IPS-18a (cell line): ENCODE measurements at regions not wholly inside any gene's neighbourhood (a gene's known extent, or its start where the extent isn't known, plus 50 kb on each side); places are given as distances from the start of the nearest gene placed in this dataset.
A peak's percentile ranks its signal among the peaks of the same experiment; 100 is the strongest.

ENCODE experiments used
- H3K27ac ChIP-seq: one replicate; pipeline ENCODE4 v1.5.1; 2013; ENCODE audit warnings: low read length
- H3K27me3 ChIP-seq: one replicate; pipeline ENCODE4 v1.6.1; 2013; ENCODE audit warnings: mild to moderate bottlenecking, low read length; ENCODE audit not compliant: control insufficient read depth, insufficient read depth
- H3K36me3 ChIP-seq: one replicate; pipeline ENCODE4 v1.6.1; 2013; ENCODE audit warnings: low read depth, low read length; ENCODE audit not compliant: control insufficient read depth
- H3K4me1 ChIP-seq: one replicate; pipeline ENCODE4 v1.6.1; 2013; ENCODE audit warnings: low read depth, low read length; ENCODE audit not compliant: control insufficient read depth
- H3K4me3 ChIP-seq: one replicate; pipeline ENCODE4 v1.5.1; 2013; ENCODE audit warnings: low read length
- H3K9ac ChIP-seq: one replicate; pipeline ENCODE4 v1.6.1; 2013; ENCODE audit warnings: mild to moderate bottlenecking, low read length, moderate library complexity
- H3K9me3 ChIP-seq: one replicate; pipeline ENCODE4 v1.6.1; 2013; ENCODE audit warnings: low read depth, low read length; ENCODE audit not compliant: control insufficient read depth

- Histone ChIP-seq H3K27ac (no peak overlapping the region), H3K4me1 (peaks cover 15% of the 10 kb centered on the region), H3K27me3 (peaks cover 10% of the 10 kb centered on the region), H3K36me3 (no peaks in the 10 kb centered on the region), H3K9me3 (no peaks in the 10 kb centered on the region), H3K9ac (no peak overlapping the region), H3K4me3 (no peak overlapping the region)
These were observed 197.9 kb downstream of the TFAP2C start for GRCh38 chr20:56826705-56827665.

DNA sequence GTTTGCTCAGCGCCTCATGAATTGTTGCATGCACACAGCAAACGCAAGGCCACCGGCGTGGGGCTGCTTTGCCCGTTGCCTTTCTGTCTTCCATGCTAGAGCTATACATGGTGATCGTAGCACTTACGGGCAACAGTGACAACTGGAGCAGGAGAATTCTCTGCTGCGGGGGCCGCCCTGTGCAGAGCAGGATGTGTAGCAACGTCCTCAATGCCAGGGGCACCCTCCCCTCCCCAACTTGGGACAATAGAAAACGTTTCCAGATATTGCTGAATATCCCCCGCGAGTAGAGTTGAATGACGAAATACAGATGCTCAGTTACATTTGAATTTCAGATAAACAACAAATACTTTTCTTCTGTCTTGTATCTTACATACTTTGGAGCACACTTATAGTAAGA, 198.7 kb downstream of the TFAP2C start:
- H3K36me3 ChIP-seq = no peaks in the 10 kb centered on the region
- H3K9me3 ChIP-seq = no peaks in the 10 kb centered on the region
- H3K27me3 ChIP-seq = peaks cover 10% of the 10 kb centered on the region
- H3K9ac ChIP-seq = no peak overlapping the region
- H3K4me1 ChIP-seq = peaks cover 15% of the 10 kb centered on the region
- H3K27ac ChIP-seq = no peak overlapping the region
- no peak overlapping the region for H3K4me3 ChIP-seq

DNA sequence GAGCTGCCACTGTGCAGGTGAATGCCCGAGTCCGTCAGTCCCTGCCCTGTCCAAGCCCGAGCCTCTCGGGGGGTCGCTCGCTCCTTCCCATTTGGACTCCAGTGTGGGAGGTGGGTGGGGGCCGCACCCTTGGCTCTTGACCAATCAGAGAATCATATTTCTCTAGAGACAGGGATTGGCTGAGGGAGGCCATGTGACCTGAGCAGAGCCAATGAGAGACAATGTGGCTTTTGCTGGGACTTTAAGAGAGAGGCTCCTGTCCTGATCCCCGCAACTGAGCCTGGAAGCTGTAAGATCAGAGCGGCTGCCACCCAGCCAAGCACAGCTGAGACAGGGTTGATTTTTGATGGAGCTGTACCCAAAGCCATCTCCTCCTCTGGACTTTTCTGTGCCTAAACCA, 199.3 kb downstream of the TFAP2C start:
- peaks cover 15% of the 10 kb centered on the region for H3K4me1 ChIP-seq
- no peaks in the 10 kb centered on the region for H3K36me3 ChIP-seq
- peaks cover 10% of the 10 kb centered on the region for H3K27me3 ChIP-seq
- no peaks in the 10 kb centered on the region for H3K9me3 ChIP-seq
- H3K4me3 ChIP-seq = no peak overlapping the region
- no peak overlapping the region for H3K27ac ChIP-seq
- H3K9ac ChIP-seq = no peak overlapping the region

- Histone ChIP-seq H3K27me3 (peaks cover 10% of the 10 kb centered on the region), H3K27ac (no peak overlapping the region), H3K9ac (no peak overlapping the region), H3K4me1 (peaks cover 15% of the 10 kb centered on the region), H3K9me3 (no peaks in the 10 kb centered on the region), H3K36me3 (no peaks in the 10 kb centered on the region), H3K4me3 (peak overlapping the region; percentile 26)
These were observed 200.8 kb downstream of the TFAP2C start for GRCh38 chr20:56829788-56830385.

- Histone ChIP-seq H3K9me3 (no peaks in the 10 kb centered on the region), H3K9ac (no peak overlapping the region), H3K27ac (no peak overlapping the region), H3K4me1 (peaks cover 15% of the 10 kb centered on the region), H3K4me3 (no peak overlapping the region), H3K27me3 (peaks cover 10% of the 10 kb centered on the region), H3K36me3 (no peaks in the 10 kb centered on the region)
These were observed 202.7 kb downstream of the TFAP2C start for GRCh38 chr20:56831795-56832194.

- H3K27ac ChIP-seq = no peak overlapping the region
- peaks cover 10% of the 10 kb centered on the region for H3K27me3 ChIP-seq
- H3K4me1 ChIP-seq = peaks cover 15% of the 10 kb centered on the region
- no peak overlapping the region for H3K4me3 ChIP-seq
- H3K9me3 ChIP-seq = no peaks in the 10 kb centered on the region
- H3K9ac ChIP-seq = no peak overlapping the region
- H3K36me3 ChIP-seq = no peaks in the 10 kb centered on the region
These were observed 204.3 kb downstream of the TFAP2C start for GRCh38 chr20:56833427-56833826.

GRCh38 chr20:56835829-56836550, 206.9 kb downstream of the TFAP2C start:
- no peak overlapping the region for H3K27ac ChIP-seq
- H3K27me3 ChIP-seq = peaks cover 8% of the 10 kb centered on the region
- no peak overlapping the region for H3K4me3 ChIP-seq
- no peaks in the 10 kb centered on the region for H3K9me3 ChIP-seq
- H3K4me1 ChIP-seq = peaks cover 1% of the 10 kb centered on the region
- no peak overlapping the region for H3K9ac ChIP-seq
- H3K36me3 ChIP-seq = no peaks in the 10 kb centered on the region

DNA sequence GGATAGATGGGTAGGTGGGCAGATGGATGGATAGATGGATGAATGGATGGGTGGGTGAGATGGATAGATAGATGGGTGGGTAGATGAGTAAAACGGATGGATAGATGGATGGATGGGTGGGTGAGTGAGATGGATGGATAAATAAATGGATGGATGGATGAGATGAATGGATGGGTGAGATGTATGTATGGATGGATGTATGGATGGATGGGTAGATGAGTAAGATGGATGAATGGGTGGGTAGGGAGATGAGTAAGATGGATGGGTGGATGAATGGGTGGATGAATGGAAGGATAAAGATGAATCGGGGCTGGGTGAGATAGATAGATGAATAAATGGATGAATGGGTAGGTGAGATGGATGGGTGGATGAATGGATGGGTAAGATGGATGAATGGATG, 210.1 kb downstream of the TFAP2C start:
- Histone ChIP-seq H3K36me3 (no peaks in the 10 kb centered on the region), H3K9me3 (no peaks in the 10 kb centered on the region), H3K27ac (no peak overlapping the region), H3K4me1 (no peaks in the 10 kb centered on the region), H3K9ac (no peak overlapping the region), H3K27me3 (no peaks in the 10 kb centered on the region), H3K4me3 (no peak overlapping the region)

DNA sequence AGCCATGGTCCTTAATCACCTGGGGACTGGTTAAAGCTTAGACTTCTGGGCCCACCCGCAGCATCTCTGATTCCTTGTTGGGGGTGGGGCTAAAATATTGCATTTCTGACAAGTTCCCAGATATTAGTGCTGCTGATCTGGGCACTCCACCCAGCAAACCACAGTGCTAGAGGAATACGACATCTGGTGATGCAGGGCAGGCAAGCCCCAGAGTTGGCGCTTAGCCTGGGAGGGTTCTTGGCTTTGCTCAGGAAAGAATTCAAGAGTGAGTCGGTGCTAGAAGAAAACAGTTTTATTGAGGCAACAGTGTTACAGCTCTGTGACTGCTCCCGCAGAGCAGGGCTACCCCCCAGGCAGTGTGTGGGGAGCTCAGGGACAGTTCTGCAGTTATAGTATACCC, 210.7 kb downstream of the TFAP2C start:
- H3K9ac ChIP-seq = no peak overlapping the region
- no peaks in the 10 kb centered on the region for H3K27me3 ChIP-seq
- H3K27ac ChIP-seq = no peak overlapping the region
- H3K4me3 ChIP-seq = no peak overlapping the region
- no peaks in the 10 kb centered on the region for H3K36me3 ChIP-seq
- no peaks in the 10 kb centered on the region for H3K4me1 ChIP-seq
- no peaks in the 10 kb centered on the region for H3K9me3 ChIP-seq

DNA sequence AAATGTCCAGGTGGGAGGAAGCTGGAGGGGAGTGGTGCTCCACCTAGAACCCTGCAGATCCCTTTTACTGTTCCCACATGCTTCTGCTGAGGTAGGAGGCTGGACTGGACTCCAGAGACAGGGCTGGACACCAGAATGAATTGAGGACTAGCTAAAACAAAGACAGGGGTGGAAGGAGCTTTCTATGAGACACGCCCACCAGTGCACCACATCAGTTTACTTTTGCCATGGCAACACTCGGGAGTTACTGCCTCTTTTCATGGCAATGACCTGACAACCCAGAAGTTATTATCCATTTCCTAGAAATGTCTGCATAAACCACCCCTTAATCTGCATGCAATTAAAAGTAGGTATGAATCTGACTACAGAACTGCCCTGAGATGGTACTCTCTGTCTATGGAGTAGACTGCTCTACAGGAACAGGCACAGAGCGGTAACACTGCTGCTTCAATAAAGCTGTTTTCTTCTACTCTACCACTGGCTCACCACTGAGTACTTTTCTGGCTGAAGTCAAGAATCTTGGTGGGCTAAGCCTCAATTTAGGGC, 211.7 kb downstream of the TFAP2C start:
- Histone ChIP-seq H3K4me1 (no peaks in the 10 kb centered on the region), H3K27me3 (no peaks in the 10 kb centered on the region)

DNA sequence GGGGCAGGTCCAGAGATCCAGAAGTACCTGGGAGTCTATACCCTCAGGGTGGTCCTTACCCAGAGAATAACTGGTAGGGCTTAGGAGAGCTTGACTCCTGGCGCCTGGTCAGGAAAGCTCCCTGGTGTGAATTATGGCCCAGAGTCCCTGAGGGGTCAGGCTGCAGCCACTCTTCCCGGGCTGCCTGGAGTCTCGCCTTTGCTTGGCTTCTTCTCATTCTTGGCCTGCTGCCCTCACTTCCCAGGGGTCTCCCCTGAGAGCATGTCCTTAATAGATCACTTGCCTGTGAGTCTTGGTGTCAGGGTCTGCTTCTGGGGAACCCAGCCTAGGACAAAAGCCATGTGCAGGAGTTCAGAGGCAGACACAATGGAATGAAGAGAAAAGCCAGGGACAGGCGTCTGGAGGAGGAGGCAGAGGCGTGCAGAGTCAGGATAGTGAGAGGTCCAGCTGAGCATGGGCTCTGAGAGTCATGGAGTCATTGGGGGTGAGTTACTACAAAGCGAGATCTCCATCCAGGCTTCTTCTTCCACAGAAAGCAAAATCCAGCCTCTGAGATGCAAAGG, 212.3 kb downstream of the TFAP2C start:
- Histone ChIP-seq H3K27me3 (no peaks in the 10 kb centered on the region), H3K9me3 (no peaks in the 10 kb centered on the region), H3K4me3 (no peak overlapping the region), H3K4me1 (no peaks in the 10 kb centered on the region), H3K9ac (no peak overlapping the region), H3K27ac (no peak overlapping the region), H3K36me3 (no peaks in the 10 kb centered on the region)

More for the DNA sequence above, 211.7 kb downstream of the TFAP2C start:
- Histone ChIP-seq H3K27ac (no peak overlapping the region), H3K9me3 (no peaks in the 10 kb centered on the region), H3K4me3 (no peak overlapping the region), H3K9ac (no peak overlapping the region), H3K36me3 (no peaks in the 10 kb centered on the region)
